ENCODE measurements at regions not wholly inside any gene's neighbourhood (a gene's known extent, or its start where the extent isn't known, plus 50 kb on each side); places are given as distances from the start of the nearest gene placed in this dataset.

- H3K9me3 Mint-ChIP-seq: no peaks in the 10 kb centered on the region
- H3K36me3 Mint-ChIP-seq (ENCODE audit: low read depth): no peaks in the 10 kb centered on the region
- H3K27ac Mint-ChIP-seq (ENCODE audit: unreplicated experiment): no peak overlapping the region
- TF ChIP-seq CTCF (conservative IDR thresholded peaks at IDR 0.05): no peak
- H3K4me1 Mint-ChIP-seq: no peaks in the 10 kb centered on the region
- no peak overlapping the region for H3K4me3 Mint-ChIP-seq
- no peaks in the 10 kb centered on the region for H3K27me3 Mint-ChIP-seq (ENCODE audit: low read depth)
- DNase-seq (ENCODE audit: low read depth, low spot score): no peak
Measured at GRCh38 chr4:141826260-141826659, 189.9 kb downstream of the IL15 start.

GRCh38 chr4:141833209-141833608 is 196.8 kb downstream of the IL15 start:
- no peak overlapping the region for H3K27ac Mint-ChIP-seq (ENCODE audit: unreplicated experiment)

GRCh38 chr4:141840299-141840986 is 204.1 kb downstream of the IL15 start:
- TF ChIP-seq CTCF (conservative IDR thresholded peaks at IDR 0.05): no peak
- Mint-ChIP-seq H3K27ac (ENCODE audit: unreplicated experiment) (no peak overlapping the region), H3K27me3 (ENCODE audit: low read depth) (no peaks in the 10 kb centered on the region), H3K9me3 (peaks cover 4% of the 10 kb centered on the region), H3K4me3 (no peak overlapping the region), H3K36me3 (ENCODE audit: low read depth) (no peaks in the 10 kb centered on the region), H3K4me1 (no peaks in the 10 kb centered on the region)
- DNase-seq (ENCODE audit: low read depth, low spot score): no peak

More at GRCh38 chr4:141833209-141833608, 196.8 kb downstream of the IL15 start:
- no peak for DNase-seq (ENCODE audit: low read depth, low spot score)
- no peaks in the 10 kb centered on the region for H3K36me3 Mint-ChIP-seq (ENCODE audit: low read depth)
- no peaks in the 10 kb centered on the region for H3K27me3 Mint-ChIP-seq (ENCODE audit: low read depth)
- H3K9me3 Mint-ChIP-seq: no peaks in the 10 kb centered on the region
- TF ChIP-seq CTCF (conservative IDR thresholded peaks at IDR 0.05): no peak
- H3K4me3 Mint-ChIP-seq: no peak overlapping the region
- no peaks in the 10 kb centered on the region for H3K4me1 Mint-ChIP-seq

GRCh38 chr4:141843136-141843535 is 206.8 kb downstream of the IL15 start:
- Mint-ChIP-seq H3K36me3 (ENCODE audit: low read depth) (no peaks in the 10 kb centered on the region), H3K27ac (ENCODE audit: unreplicated experiment) (no peak overlapping the region), H3K4me3 (no peak overlapping the region), H3K9me3 (peaks cover 4% of the 10 kb centered on the region), H3K27me3 (ENCODE audit: low read depth) (no peaks in the 10 kb centered on the region), H3K4me1 (no peaks in the 10 kb centered on the region)
- DNase-seq (ENCODE audit: low read depth, low spot score): no peak
- TF ChIP-seq CTCF (conservative IDR thresholded peaks at IDR 0.05): no peak

GRCh38 chr4:141845901-141846300 is 209.5 kb downstream of the IL15 start:
- Mint-ChIP-seq H3K4me1 (no peaks in the 10 kb centered on the region), H3K27ac (ENCODE audit: unreplicated experiment) (no peak overlapping the region), H3K4me3 (no peak overlapping the region), H3K36me3 (ENCODE audit: low read depth) (no peaks in the 10 kb centered on the region), H3K9me3 (no peaks in the 10 kb centered on the region), H3K27me3 (ENCODE audit: low read depth) (no peaks in the 10 kb centered on the region)
- no peak for TF ChIP-seq CTCF (conservative IDR thresholded peaks at IDR 0.05)
- DNase-seq (ENCODE audit: low read depth, low spot score): no peak

All from neural crest cell (in vitro differentiated cells).